Ovary (tissue), 3 donors: ENCODE measurements at regions not wholly inside any gene's neighbourhood (a gene's known extent, or its start where the extent isn't known, plus 50 kb on each side); places are given as distances from the start of the nearest gene placed in this dataset.

Source experiments
- CTCF ChIP-seq, 3 donors: fragments of 450-650 bp in 2 of 3; fragments of 200-600 bp in 1 of 3; IDR thresholded peaks; one replicate each; pipeline versions ENCODE4 v1.5.1 to v1.8.0; 2016 to 2022; ENCODE audit warnings: antibody characterized with exemption in 3 of 3, mild to moderate bottlenecking in 1 of 3
- POLR2A ChIP-seq: fragments of 450-650 bp; IDR thresholded peaks from one replicate; pipeline ENCODE4 v1.6.1; 2017; ENCODE audit warnings: antibody characterized with exemption, mild to moderate bottlenecking, moderate library complexity
- donor health status: DM: no; HTN: no; CAD: no.

- TF ChIP-seq CTCF (IDR thresholded peaks at IDR 0.05) (no peak), POLR2A (no peak)
Measured at GRCh38 chr4:14835288-14835687, 167.0 kb upstream of the CPEB2 start.
